Large intestine (tissue), 3 donors: ENCODE measurements at regions not wholly inside any gene's neighbourhood (a gene's known extent, or its start where the extent isn't known, plus 50 kb on each side); places are given as distances from the start of the nearest gene placed in this dataset.

Experiments
- DNase-seq, 2 donors: peaks; one replicate each; pipeline versions ENCODE4 v3.0.0 to v3.0.0-alpha.2; 2013
- H3K27ac ChIP-seq: one replicate; pipeline ENCODE4 v1.5.1; 2013; ENCODE audit warnings: low read length
- H3K27me3 ChIP-seq: 2 replicates; pipeline ENCODE4 v1.6.1; 2013; ENCODE audit warnings: low read length; ENCODE audit not compliant: control insufficient read depth, insufficient read depth
- H3K36me3 ChIP-seq: 2 replicates; pipeline ENCODE4 v1.6.1; 2013; ENCODE audit warnings: low read length; ENCODE audit not compliant: control insufficient read depth, insufficient read depth
- H3K4me1 ChIP-seq: one replicate; pipeline ENCODE4 v1.6.1; 2013; ENCODE audit warnings: low read length; ENCODE audit not compliant: control insufficient read depth, insufficient read depth
- H3K4me3 ChIP-seq: one replicate; pipeline ENCODE4 v1.5.1; 2013; ENCODE audit warnings: low read length
- H3K9me3 ChIP-seq: one replicate; pipeline ENCODE4 v1.6.1; 2013; ENCODE audit warnings: mild to moderate bottlenecking, low read depth, low read length, moderate library complexity; ENCODE audit not compliant: control insufficient read depth
- WGBS: methylation state at CpG from one replicate; pipeline ENCODE4 v1.1.5; 2013; ENCODE audit warnings: low lambda C conversion rate; ENCODE audit not compliant: insufficient coverage; 5-methylcytosine and 5-hydroxymethylcytosine counted together

DNA sequence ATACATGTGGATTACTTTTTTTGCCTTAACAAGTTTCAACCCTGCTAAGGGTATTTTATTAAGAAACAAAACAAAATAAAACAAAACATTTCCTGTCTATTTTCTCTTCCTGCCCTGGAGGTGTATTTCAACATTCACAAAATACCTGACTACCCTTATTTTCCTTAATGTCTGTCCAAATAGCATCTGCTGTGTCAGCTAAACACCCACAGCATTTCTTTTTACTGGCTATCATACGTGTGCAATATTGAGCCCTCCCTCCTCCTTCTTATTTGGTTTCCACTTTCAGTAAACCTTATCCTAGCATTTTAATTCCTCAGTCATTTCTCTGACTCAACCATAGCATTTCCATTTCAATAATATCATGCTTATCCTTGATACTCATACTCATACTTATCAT lies 1420.0 kb upstream of the ZEB2 start:
- no peaks in the 10 kb centered on the region for H3K9me3 ChIP-seq
- no peaks in the 10 kb centered on the region for H3K4me1 ChIP-seq
- no peak for DNase-seq
- no peak overlapping the region for H3K27ac ChIP-seq
- H3K36me3 ChIP-seq: no peaks in the 10 kb centered on the region
- H3K4me3 ChIP-seq: no peak overlapping the region
- WGBS: 80% methylated on average over 1 of the region's 1 CpG
- no peaks in the 10 kb centered on the region for H3K27me3 ChIP-seq

DNA sequence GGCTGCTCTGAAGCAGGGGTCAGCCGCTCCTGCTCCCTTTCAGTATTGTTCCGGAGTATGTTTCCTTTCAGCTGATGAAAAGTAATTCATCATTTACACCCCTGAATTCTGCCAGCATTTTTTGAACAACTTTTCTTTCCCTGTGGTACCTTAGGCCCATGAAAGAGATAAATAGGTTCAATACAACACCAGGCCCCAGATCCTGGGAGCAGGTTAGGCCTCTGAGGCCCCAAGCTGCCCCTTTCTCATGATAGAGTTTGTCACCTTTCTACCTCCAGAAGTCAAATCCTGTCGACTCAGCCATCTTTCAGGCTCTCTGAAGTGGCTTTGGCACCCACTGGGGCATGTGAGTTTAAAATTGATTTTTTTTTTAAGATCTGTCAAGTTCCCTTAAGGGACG lies 1415.1 kb upstream of the ZEB2 start:
- Histone ChIP-seq H3K36me3 (no peaks in the 10 kb centered on the region), H3K27me3 (no peaks in the 10 kb centered on the region), H3K27ac (no peak overlapping the region), H3K4me3 (no peak overlapping the region), H3K4me1 (no peaks in the 10 kb centered on the region), H3K9me3 (no peaks in the 10 kb centered on the region)
- DNase-seq: no peak
- WGBS: 80% methylated on average over 1 of the region's 4 CpGs

DNA sequence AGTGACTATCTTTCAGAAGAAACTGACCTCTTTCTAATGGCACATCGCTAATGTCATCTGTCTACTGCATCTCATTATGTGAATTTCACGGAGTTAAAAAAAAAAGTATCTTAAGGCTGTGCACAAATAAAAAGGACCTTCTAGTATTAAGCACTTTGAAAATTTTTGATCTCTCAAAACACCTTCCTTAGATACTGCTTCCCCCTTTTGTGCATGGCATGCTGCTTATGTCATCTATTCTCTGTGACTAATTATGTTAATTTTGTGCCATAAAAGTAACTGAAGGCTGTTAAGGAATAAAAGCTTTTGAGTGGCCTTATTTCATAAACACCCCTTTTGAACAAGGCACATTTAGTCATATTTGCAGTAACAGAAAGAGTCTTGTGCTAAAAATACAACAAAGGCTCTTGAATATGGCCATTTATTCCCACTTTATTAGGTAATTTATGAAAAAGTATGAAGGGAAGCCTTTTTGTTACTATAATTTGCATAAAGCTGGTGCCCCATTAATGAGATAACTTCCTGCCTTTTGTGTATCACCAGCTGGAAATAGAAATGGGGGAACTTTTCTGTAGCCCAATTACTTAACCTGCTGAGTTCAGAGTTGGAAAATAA lies 1412.0 kb upstream of the ZEB2 start:
- 79% methylated on average over 2 of the region's 2 CpGs for WGBS
- no peak for DNase-seq
- Histone ChIP-seq H3K27ac (no peak overlapping the region), H3K4me3 (no peak overlapping the region), H3K4me1 (no peaks in the 10 kb centered on the region), H3K9me3 (no peaks in the 10 kb centered on the region), H3K36me3 (no peaks in the 10 kb centered on the region), H3K27me3 (no peaks in the 10 kb centered on the region)

DNA sequence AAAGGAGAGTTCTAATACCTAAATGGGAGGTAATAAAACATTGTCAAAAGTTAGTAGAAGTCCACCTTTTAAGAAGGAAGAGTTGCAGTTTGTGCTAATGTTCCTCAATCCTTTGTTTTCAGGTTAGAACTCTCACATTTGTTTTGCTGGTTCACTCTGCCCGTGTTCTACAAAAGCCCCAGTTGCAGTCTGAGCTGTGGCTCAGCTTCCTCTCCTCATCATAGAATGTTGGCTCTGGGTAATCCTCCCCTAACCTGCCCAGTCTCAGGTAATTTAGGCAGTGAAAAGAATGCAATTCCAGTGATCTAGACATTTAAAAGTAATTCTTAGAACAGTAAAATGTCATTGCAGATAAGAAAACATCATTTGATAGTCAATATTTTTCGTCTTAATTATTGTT lies 1410.4 kb upstream of the ZEB2 start:
- H3K4me3 ChIP-seq: no peak overlapping the region
- H3K4me1 ChIP-seq: no peaks in the 10 kb centered on the region
- no peaks in the 10 kb centered on the region for H3K27me3 ChIP-seq
- no peaks in the 10 kb centered on the region for H3K9me3 ChIP-seq
- WGBS: 89% methylated on average over 1 of the region's 2 CpGs
- no peak for DNase-seq
- no peaks in the 10 kb centered on the region for H3K36me3 ChIP-seq
- H3K27ac ChIP-seq: no peak overlapping the region

DNA sequence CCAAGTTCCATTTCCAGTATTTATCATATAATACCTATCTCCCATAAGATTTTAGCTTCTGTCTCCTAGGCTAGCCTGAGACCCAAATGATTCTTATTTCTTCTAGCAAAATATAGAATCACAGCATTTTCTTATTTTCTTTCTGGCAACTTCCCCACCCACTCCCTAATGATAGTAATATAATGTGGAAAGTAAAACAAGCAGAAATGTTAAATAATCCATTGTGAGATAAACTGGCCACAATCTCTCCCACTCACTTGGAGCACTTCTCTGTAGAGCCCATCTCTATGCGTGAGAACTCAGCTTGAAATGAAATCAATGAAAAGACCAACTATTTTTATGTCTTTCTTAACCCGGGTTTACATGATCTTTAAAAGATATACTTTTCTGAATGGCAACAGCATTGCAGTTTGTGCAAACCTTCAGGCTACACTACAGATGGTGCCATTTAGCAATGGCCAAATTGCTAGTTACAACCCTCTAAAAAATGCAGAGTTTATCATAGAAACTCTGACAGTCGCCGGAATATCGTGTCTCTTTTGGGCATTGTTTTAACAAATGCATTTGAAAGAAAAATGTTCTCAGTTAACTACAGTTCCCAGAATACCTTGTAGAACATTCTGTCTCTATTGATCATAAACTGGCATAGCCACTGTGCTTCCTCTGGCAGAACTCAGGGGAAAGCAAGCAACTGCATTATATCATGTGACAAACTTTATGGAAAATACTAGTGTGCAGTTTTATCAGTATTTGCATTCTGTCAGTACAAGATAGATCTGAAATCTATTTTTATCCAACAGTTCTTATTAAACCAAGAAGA lies 1407.4 kb upstream of the ZEB2 start:
- WGBS: 100% methylated on average over 2 of the region's 5 CpGs
- no peak for DNase-seq
- no peak overlapping the region for H3K27ac ChIP-seq

DNA sequence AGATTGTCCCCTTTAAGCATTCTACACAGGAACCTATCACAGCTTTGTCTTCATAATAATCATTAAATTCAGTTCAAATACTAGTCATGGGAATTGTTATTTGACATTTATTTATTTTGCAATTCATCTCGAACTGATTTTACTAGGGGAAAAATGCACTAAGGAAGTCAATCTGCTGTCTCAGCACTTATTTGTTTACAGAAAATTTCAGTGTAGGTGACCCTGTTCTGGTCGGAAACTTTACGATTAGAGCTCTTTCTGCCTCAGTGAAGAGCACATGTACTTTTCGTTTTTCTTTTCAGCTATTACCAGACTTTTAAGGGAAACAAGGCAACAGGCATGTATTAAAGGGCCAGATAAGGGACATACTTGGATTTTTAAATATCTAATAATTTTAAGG lies 1405.7 kb upstream of the ZEB2 start:
- Histone ChIP-seq H3K27me3 (no peaks in the 10 kb centered on the region), H3K36me3 (no peaks in the 10 kb centered on the region), H3K4me3 (no peak overlapping the region), H3K4me1 (no peaks in the 10 kb centered on the region), H3K27ac (no peak overlapping the region), H3K9me3 (no peaks in the 10 kb centered on the region)
- no peak for DNase-seq
- 83% methylated on average over 4 of the region's 4 CpGs for WGBS

More for the DNA sequence above, 1407.4 kb upstream of the ZEB2 start:
- no peaks in the 10 kb centered on the region for H3K27me3 ChIP-seq
- no peaks in the 10 kb centered on the region for H3K36me3 ChIP-seq
- H3K4me1 ChIP-seq: no peaks in the 10 kb centered on the region
- no peak overlapping the region for H3K4me3 ChIP-seq
- no peaks in the 10 kb centered on the region for H3K9me3 ChIP-seq

DNA sequence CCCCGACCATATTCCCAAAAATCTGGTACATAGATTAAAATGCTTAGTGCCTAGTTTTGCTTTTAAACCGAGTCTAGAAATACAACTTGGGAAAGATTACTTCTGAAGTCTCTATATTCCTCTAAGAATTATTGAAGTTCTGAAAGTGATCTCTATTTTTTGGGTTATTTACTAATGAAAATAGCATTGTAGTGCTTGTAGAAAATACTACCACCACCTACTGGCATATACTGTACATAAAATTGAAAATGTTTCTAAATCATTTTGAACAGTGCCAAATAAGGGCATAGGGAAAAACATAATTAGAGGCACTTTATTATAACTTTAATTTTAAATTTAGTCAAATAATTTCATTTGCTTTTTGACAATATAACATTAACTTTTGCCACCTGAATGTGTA lies 1399.6 kb upstream of the ZEB2 start:
- Histone ChIP-seq H3K4me3 (no peak overlapping the region), H3K9me3 (no peaks in the 10 kb centered on the region), H3K4me1 (no peaks in the 10 kb centered on the region), H3K27ac (no peak overlapping the region), H3K36me3 (no peaks in the 10 kb centered on the region), H3K27me3 (no peaks in the 10 kb centered on the region)
- 94% methylated on average over 2 of the region's 2 CpGs for WGBS
- DNase-seq: no peak

DNA sequence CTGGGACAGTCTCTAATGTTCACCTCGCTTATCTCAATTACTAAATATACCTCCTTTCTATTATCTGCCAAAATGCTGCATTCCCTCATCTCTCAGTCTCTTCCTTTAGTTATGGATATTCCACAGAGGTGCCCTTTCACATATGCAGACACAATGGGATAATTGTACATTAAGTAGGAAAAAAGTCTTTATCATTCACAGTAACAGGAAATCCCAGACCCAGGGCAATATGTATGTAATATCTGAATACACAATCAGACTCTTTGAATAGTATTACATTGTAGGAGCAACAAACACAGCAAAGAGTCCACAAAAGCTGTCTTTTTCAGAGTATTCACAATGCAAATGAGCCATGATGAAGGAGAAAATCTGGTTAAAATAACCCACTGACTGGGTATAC lies 1399.0 kb upstream of the ZEB2 start:
- Histone ChIP-seq H3K27me3 (no peaks in the 10 kb centered on the region), H3K4me3 (no peak overlapping the region), H3K9me3 (no peaks in the 10 kb centered on the region), H3K4me1 (no peaks in the 10 kb centered on the region), H3K27ac (no peak overlapping the region), H3K36me3 (no peaks in the 10 kb centered on the region)
- DNase-seq: no peak
- WGBS: 86% methylated on average over 1 of the region's 1 CpG

DNA sequence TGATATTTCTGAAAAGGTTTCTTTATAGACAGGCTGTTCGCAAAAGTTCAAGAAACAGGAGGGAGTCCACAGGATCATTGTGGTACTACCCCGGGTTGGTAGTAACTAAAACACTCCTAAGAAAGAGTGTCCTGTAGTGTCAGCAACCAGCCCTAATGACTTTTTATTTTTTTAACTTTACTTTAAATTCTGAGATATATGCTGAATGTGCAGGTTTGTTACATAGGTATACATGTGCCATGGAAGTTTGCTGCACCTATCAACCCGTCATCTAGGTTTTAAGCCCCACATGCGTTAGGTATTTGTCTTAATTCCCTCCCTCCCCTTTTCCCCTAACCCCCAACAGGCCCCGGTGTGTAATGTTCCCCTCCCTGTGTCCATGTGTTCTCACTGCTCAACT lies 1396.9 kb upstream of the ZEB2 start:
- Histone ChIP-seq H3K4me3 (no peak overlapping the region), H3K4me1 (no peaks in the 10 kb centered on the region), H3K27ac (no peak overlapping the region), H3K36me3 (no peaks in the 10 kb centered on the region), H3K27me3 (no peaks in the 10 kb centered on the region), H3K9me3 (no peaks in the 10 kb centered on the region)
- no peak for DNase-seq
- 90% methylated on average over 2 of the region's 5 CpGs for WGBS

DNA sequence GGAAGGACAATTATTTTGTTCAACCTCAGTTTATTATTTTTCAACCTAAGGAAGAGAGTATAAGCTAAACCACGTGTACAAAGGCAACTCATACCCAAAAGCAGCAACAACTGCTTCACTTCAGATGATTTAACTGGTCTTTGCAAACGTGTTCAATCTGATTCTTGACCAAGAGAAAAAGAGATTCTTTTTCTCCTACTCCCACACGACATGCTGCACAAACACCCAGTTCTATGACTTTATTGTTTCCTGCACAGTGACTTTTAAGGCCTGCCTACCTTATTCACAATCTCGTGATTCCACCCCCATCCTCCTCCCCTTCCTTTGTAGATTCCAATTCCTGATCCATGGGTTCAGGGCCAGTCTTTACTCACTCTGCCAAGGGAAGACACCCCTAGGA lies 1394.8 kb upstream of the ZEB2 start:
- H3K4me3 ChIP-seq: no peak overlapping the region
- H3K36me3 ChIP-seq: no peaks in the 10 kb centered on the region
- no peaks in the 10 kb centered on the region for H3K27me3 ChIP-seq
- no peaks in the 10 kb centered on the region for H3K9me3 ChIP-seq
- no peaks in the 10 kb centered on the region for H3K4me1 ChIP-seq
- 80% methylated on average over 2 of the region's 4 CpGs for WGBS
- no peak for DNase-seq
- H3K27ac ChIP-seq: no peak overlapping the region

DNA sequence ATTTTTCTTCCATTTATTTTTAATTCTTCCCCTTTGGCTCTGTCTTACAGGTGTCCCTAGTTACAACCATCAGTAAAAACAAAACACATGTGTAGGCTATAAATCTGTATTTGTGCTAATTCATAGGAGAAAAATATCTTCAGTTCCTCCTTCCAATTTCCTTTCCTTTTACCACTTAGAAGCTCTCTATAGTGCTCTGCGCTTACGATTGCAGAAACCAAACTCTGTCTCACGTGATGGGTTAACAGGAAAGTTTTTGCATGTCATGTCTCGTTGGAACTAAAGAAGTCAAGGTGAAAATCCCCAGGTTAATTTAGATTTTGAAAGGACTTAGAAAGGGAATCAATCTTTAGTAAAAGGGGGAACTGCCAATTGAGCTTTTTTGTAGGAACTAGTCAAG lies 1390.5 kb upstream of the ZEB2 start:
- no peak overlapping the region for H3K27ac ChIP-seq
- H3K36me3 ChIP-seq: no peaks in the 10 kb centered on the region
- no peaks in the 10 kb centered on the region for H3K9me3 ChIP-seq
- no peak for DNase-seq
- no peak overlapping the region for H3K4me3 ChIP-seq
- no peaks in the 10 kb centered on the region for H3K4me1 ChIP-seq
- no peaks in the 10 kb centered on the region for H3K27me3 ChIP-seq
- WGBS: 100% methylated on average over 1 of the region's 4 CpGs
